ENCODE measurements at regions not wholly inside any gene's neighbourhood (a gene's known extent, or its start where the extent isn't known, plus 50 kb on each side); places are given as distances from the start of the nearest gene placed in this dataset.

- no peaks in the 10 kb centered on the region for H3K4me1 ChIP-seq (ENCODE audit: insufficient read depth, low read length, severe bottlenecking)
- H3F3A ChIP-seq (ENCODE audit: insufficient read depth, low read length) = no peaks in the 10 kb centered on the region
- H3K27me3 ChIP-seq (ENCODE audit: insufficient read depth, low read length) = no peaks in the 10 kb centered on the region
- H3K36me3 ChIP-seq (ENCODE audit: insufficient read depth, low read length) = no peaks in the 10 kb centered on the region
- no peak overlapping the region for H2AFZ ChIP-seq (ENCODE audit: low read length)
- H3K9ac ChIP-seq (ENCODE audit: low read length) = no peak overlapping the region
- TF ChIP-seq CTCF (IDR thresholded peaks at IDR 0.05; ENCODE audit: low read length) (no peak), EZH2 (IDR thresholded peaks at IDR 0.05; ENCODE audit: borderline replicate concordance, low read length) (no peak)
- H3K4me3 ChIP-seq (ENCODE audit: low read depth, low read length, poor library complexity, severe bottlenecking) = no peak overlapping the region
- no peaks in the 10 kb centered on the region for H3K79me2 ChIP-seq (ENCODE audit: insufficient read depth, low read length)
- H3K9me2 ChIP-seq (ENCODE audit: low read depth, low read length) = no peaks in the 10 kb centered on the region
- no peak overlapping the region for H3K27ac ChIP-seq (ENCODE audit: low read depth, low read length, poor library complexity, severe bottlenecking)
- no peaks in the 10 kb centered on the region for H4K20me1 ChIP-seq (ENCODE audit: insufficient read depth, low read length)
- H3K9me3 ChIP-seq (ENCODE audit: low read length) = no peaks in the 10 kb centered on the region
- H3K4me2 ChIP-seq (ENCODE audit: low read length) = no peak overlapping the region
Observed at GRCh38 chr4:22573198-22573597, 57.3 kb upstream of the ADGRA3 start.

- H3K4me3 ChIP-seq (ENCODE audit: low read depth, low read length, poor library complexity, severe bottlenecking) = no peak overlapping the region
- no peaks in the 10 kb centered on the region for H3K36me3 ChIP-seq (ENCODE audit: insufficient read depth, low read length)
- H3K27me3 ChIP-seq (ENCODE audit: insufficient read depth, low read length) = no peaks in the 10 kb centered on the region
- no peaks in the 10 kb centered on the region for H3K9me3 ChIP-seq (ENCODE audit: low read length)
- H3K9me2 ChIP-seq (ENCODE audit: low read depth, low read length) = no peaks in the 10 kb centered on the region
- H4K20me1 ChIP-seq (ENCODE audit: insufficient read depth, low read length) = no peaks in the 10 kb centered on the region
- no peak overlapping the region for H3K9ac ChIP-seq (ENCODE audit: low read length)
- no peak overlapping the region for H3K27ac ChIP-seq (ENCODE audit: low read depth, low read length, poor library complexity, severe bottlenecking)
- H2AFZ ChIP-seq (ENCODE audit: low read length) = no peak overlapping the region
- no peak for TF ChIP-seq CTCF (IDR thresholded peaks at IDR 0.05; ENCODE audit: low read length)
- TF ChIP-seq EZH2 (IDR thresholded peaks at IDR 0.05; ENCODE audit: borderline replicate concordance, low read length) = no peak
- no peak overlapping the region for H3K4me2 ChIP-seq (ENCODE audit: low read length)
- no peaks in the 10 kb centered on the region for H3F3A ChIP-seq (ENCODE audit: insufficient read depth, low read length)
- H3K4me1 ChIP-seq (ENCODE audit: insufficient read depth, low read length, severe bottlenecking) = no peaks in the 10 kb centered on the region
- no peaks in the 10 kb centered on the region for H3K79me2 ChIP-seq (ENCODE audit: insufficient read depth, low read length)
Observed at GRCh38 chr4:22573641-22574040, 57.8 kb upstream of the ADGRA3 start.

- H3K9me3 ChIP-seq (ENCODE audit: low read length) = no peaks in the 10 kb centered on the region
- H3K9me2 ChIP-seq (ENCODE audit: low read depth, low read length) = no peaks in the 10 kb centered on the region
- H3K36me3 ChIP-seq (ENCODE audit: insufficient read depth, low read length) = no peaks in the 10 kb centered on the region
- no peaks in the 10 kb centered on the region for H3F3A ChIP-seq (ENCODE audit: insufficient read depth, low read length)
- no peak overlapping the region for H3K27ac ChIP-seq (ENCODE audit: low read depth, low read length, poor library complexity, severe bottlenecking)
- H3K9ac ChIP-seq (ENCODE audit: low read length) = no peak overlapping the region
- H3K4me1 ChIP-seq (ENCODE audit: insufficient read depth, low read length, severe bottlenecking) = no peaks in the 10 kb centered on the region
- no peak overlapping the region for H3K4me2 ChIP-seq (ENCODE audit: low read length)
- no peak overlapping the region for H2AFZ ChIP-seq (ENCODE audit: low read length)
- H3K27me3 ChIP-seq (ENCODE audit: insufficient read depth, low read length) = no peaks in the 10 kb centered on the region
- no peak overlapping the region for H3K4me3 ChIP-seq (ENCODE audit: low read depth, low read length, poor library complexity, severe bottlenecking)
- no peaks in the 10 kb centered on the region for H4K20me1 ChIP-seq (ENCODE audit: insufficient read depth, low read length)
- TF ChIP-seq CTCF (IDR thresholded peaks at IDR 0.05; ENCODE audit: low read length) (no peak), EZH2 (IDR thresholded peaks at IDR 0.05; ENCODE audit: borderline replicate concordance, low read length) (no peak)
- no peaks in the 10 kb centered on the region for H3K79me2 ChIP-seq (ENCODE audit: insufficient read depth, low read length)
Observed at GRCh38 chr4:22574424-22574823, 58.6 kb upstream of the ADGRA3 start.

Data from OCI-LY1 (cell line).